ENCODE measurements at regions not wholly inside any gene's neighbourhood (a gene's known extent, or its start where the extent isn't known, plus 50 kb on each side); places are given as distances from the start of the nearest gene placed in this dataset.

- Histone ChIP-seq H3K36me3 (ENCODE audit: control insufficient read depth in 2 of 4, insufficient read depth in 4 of 4, low read length in 3 of 4) (no peaks in the 10 kb centered on the region), H3K9me3 (ENCODE audit: insufficient read depth in 2 of 2, low read depth in 1 of 2, low read length in 1 of 2) (no peaks in the 10 kb centered on the region), H2BK15ac (ENCODE audit: low read length) (no peak overlapping the region), H4K8ac (ENCODE audit: extremely low read depth, insufficient read depth, low read length) (no peak overlapping the region), H3K79me2 (ENCODE audit: control insufficient read depth in 1 of 2, insufficient read depth in 2 of 2, low read length in 2 of 2) (no peaks in the 10 kb centered on the region), H3K4me1 (replicated peaks in 1 of 4; ENCODE audit: control insufficient read depth in 3 of 4, insufficient read depth in 4 of 4, low read length in 3 of 4) (peaks cover 0 to 2% (median 0%) of the 10 kb centered on the region in 4 experiments; a peak in 2 of 7 replicates), H3K14ac (ENCODE audit: insufficient read length) (no peak overlapping the region), H2BK120ac (replicated peaks; ENCODE audit: low read depth, low read length) (no peak overlapping the region), H3K27ac (ENCODE audit: low read depth, low read length) (no peak overlapping the region), H4K5ac (ENCODE audit: insufficient read length, low read depth, low read length) (no peak overlapping the region), H3K23me2 (ENCODE audit: low read depth, low read length) (no peaks in the 10 kb centered on the region), H3K79me1 (ENCODE audit: low read depth, low read length) (no peaks in the 10 kb centered on the region), H2BK20ac (ENCODE audit: low read length) (no peak overlapping the region), H2BK5ac (ENCODE audit: low read depth, low read length) (no peak overlapping the region), H3K4me2 (ENCODE audit: insufficient read depth in 1 of 2, low read depth in 2 of 2, low read length in 2 of 2) (no peak overlapping the region), H3K23ac (ENCODE audit: insufficient read length) (no peak overlapping the region), H3K4ac (replicated peaks; ENCODE audit: insufficient read length, low read depth, low read length) (no peak overlapping the region), H3K18ac (ENCODE audit: extremely low read depth, low read length) (no peak overlapping the region), H3K56ac (replicated peaks; ENCODE audit: insufficient read length, low read depth, low read length) (no peak overlapping the region), H2AFZ (ENCODE audit: low read length) (no peak overlapping the region), H2BK12ac (ENCODE audit: low read depth, low read length) (no peak overlapping the region), H3K9ac (replicated peaks in 1 of 4; ENCODE audit: extremely low read depth in 1 of 4, low read depth in 3 of 4, low read length in 3 of 4) (no peak overlapping the region), H4K91ac (replicated peaks; ENCODE audit: insufficient read length, low read length) (no peak overlapping the region), H3K4me3 (ENCODE audit: extremely low read depth in 1 of 4, insufficient read depth in 2 of 4, low read depth in 3 of 4, low read length in 4 of 4) (no peak overlapping the region), H2AK5ac (ENCODE audit: low read depth, low read length) (no peak overlapping the region), H4K20me1 (replicated peaks in 1 of 2; ENCODE audit: control insufficient read depth in 1 of 2, insufficient read depth in 2 of 2, low read length in 2 of 2) (no peaks in the 10 kb centered on the region), H3K27me3 (replicated peaks in 1 of 4; ENCODE audit: control insufficient read depth in 3 of 4, extremely low read depth in 1 of 4, insufficient read depth in 3 of 4, low read length in 3 of 4) (no peaks in the 10 kb centered on the region; a peak in 1 of 7 replicates)
- POLR2A ChIA-PET (ENCODE audit: partially characterized antibody) = no interaction called here
- no peak for FAIRE-seq
- DNase-seq (ENCODE audit: low read depth in 1 of 2, low spot score in 2 of 2) = no peak
- CTCF ChIA-PET (ENCODE audit: partially characterized antibody) = interaction anchor here (0.6 kb wide), 1 partner anchor 364 kb away, joined by 4 read pairs; no protein-coding TSS in a partner anchor
- WGBS, 2 experiments (ENCODE audit: extremely low coverage in 1 of 2, insufficient coverage in 1 of 2, insufficient read length in 1 of 2, insufficient replicate concordance in 2 of 2, low coverage in 1 of 2, low lambda C conversion rate in 2 of 2, missing lambda C conversion rate in 1 of 2) = 96% methylated on average over 5 of the region's 5 CpGs; no CpG with 5 or more reads in 1 of the 2 experiments
- TF ChIP-seq RBBP5 (IDR thresholded peaks at IDR 0.05; ENCODE audit: borderline replicate concordance, low read depth, low read length) (no peak), TCF12 (IDR thresholded peaks at IDR 0.05; ENCODE audit: low read depth, low read length) (no peak), SUZ12 (IDR thresholded peaks at IDR 0.05; ENCODE audit: low read length) (no peak), EP300 (IDR thresholded peaks at IDR 0.05; ENCODE audit: borderline replicate concordance in 1 of 2, low read depth in 2 of 2, low read length in 2 of 2) (no peak), SIN3A (conservative IDR thresholded peaks at IDR 0.05 in 1 of 2, IDR thresholded peaks at IDR 0.05 in 1 of 2; ENCODE audit: low read depth in 1 of 2, low read length in 2 of 2) (no peak), SP4 (IDR thresholded peaks at IDR 0.05; ENCODE audit: low read length) (no peak), TAF7 (optimal IDR thresholded peaks at IDR 0.05; ENCODE audit: borderline replicate concordance, low read depth, low read length) (no peak), CBX5 (IDR thresholded peaks at IDR 0.05; ENCODE audit: low read depth, low read length) (no peak)
These were observed 108.6 kb upstream of the DOK5 start for GRCh38 chr20:54366669-54367344.

Measured in H1 (cell line).